ENCODE measurements at regions not wholly inside any gene's neighbourhood (a gene's known extent, or its start where the extent isn't known, plus 50 kb on each side); places are given as distances from the start of the nearest gene placed in this dataset.

DNA sequence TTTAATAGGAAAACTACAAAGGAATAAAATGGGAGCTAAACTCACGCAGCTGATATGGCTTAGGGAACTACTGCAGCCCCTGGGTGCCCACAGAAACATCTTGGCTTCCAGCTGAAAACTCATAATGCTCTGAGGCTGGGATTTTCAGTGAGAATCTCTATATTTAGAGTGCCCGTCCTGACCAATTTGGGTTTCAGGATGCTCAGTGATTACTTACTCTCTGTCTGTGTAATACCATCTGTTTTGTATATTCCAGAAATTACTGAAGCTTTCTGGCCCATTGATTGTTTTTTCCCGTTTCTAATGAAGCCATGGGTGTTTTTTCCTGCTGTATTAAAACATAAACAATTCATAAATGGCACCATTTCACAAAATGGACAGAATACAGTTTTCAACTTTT lies 50.6 kb upstream of the ZNF385D start:
- Histone ChIP-seq H3K36me3 (no peaks in the 10 kb centered on the region), H3K27me3 (no peaks in the 10 kb centered on the region), H3K4me3 (no peak overlapping the region), H3K4me1 (no peaks in the 10 kb centered on the region), H3K27ac (no peak overlapping the region), H3K9me3 (peaks cover 0 to 23% of the 10 kb centered on the region in 2 donors)
- TF ChIP-seq, protein P1, sequence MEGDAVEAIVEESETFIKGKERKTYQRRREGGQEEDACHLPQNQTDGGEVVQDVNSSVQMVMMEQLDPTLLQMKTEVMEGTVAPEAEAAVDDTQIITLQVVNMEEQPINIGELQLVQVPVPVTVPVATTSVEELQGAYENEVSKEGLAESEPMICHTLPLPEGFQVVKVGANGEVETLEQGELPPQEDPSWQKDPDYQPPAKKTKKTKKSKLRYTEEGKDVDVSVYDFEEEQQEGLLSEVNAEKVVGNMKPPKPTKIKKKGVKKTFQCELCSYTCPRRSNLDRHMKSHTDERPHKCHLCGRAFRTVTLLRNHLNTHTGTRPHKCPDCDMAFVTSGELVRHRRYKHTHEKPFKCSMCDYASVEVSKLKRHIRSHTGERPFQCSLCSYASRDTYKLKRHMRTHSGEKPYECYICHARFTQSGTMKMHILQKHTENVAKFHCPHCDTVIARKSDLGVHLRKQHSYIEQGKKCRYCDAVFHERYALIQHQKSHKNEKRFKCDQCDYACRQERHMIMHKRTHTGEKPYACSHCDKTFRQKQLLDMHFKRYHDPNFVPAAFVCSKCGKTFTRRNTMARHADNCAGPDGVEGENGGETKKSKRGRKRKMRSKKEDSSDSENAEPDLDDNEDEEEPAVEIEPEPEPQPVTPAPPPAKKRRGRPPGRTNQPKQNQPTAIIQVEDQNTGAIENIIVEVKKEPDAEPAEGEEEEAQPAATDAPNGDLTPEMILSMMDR (IDR thresholded peaks at IDR 0.05) = no peak
- DNase-seq (ENCODE audit: low spot score) = no peak

DNA sequence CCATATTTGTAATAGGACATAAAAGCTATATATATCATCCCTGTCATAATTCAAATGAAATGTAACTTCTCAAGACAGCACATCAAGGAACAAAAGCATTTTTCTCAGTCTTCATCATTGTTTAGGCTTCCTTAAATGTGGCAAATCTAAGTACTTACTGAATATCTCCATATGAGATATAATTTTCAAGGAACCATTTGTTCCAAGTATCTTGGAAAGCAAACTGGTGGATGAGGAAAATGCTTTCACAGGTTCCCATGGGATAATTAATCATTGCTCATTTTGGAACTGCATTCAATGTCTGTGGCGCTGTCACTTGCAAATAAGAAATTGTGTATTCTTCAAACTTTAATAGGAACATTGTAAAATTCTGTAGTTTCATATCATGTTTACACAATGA lies 52.6 kb upstream of the ZNF385D start:
- peaks cover 0 to 23% of the 10 kb centered on the region in 2 donors for H3K9me3 ChIP-seq
- H3K27me3 ChIP-seq = no peaks in the 10 kb centered on the region
- H3K27ac ChIP-seq = no peak overlapping the region
- H3K36me3 ChIP-seq = no peaks in the 10 kb centered on the region
- H3K4me3 ChIP-seq = no peak overlapping the region
- no peak for DNase-seq (ENCODE audit: low spot score)
- TF ChIP-seq, protein P1 (IDR thresholded peaks at IDR 0.05) = no peak
- no peaks in the 10 kb centered on the region for H3K4me1 ChIP-seq

DNA sequence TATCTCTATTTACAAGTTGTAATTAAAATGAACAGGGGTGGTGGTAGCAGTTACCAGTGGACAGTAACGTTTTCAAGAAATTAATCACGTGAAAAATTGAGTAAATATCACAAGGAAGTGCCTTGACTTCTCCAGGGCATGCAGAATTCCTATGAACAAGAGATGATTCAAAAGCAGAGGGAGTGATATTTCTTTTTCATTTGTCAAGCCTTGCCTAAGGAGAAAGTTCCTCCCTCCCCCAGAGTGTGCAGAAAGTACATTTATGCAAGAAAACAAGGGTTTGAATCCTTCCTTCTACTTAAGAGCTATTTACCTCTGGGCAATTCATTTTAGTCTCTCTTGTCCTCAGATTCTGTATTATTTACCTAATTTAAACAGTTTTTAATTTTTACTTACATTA lies 53.3 kb upstream of the ZNF385D start:
- Histone ChIP-seq H3K27me3 (no peaks in the 10 kb centered on the region), H3K4me1 (no peaks in the 10 kb centered on the region), H3K4me3 (no peak overlapping the region), H3K36me3 (no peaks in the 10 kb centered on the region), H3K27ac (no peak overlapping the region), H3K9me3 (peaks cover 0 to 20% of the 10 kb centered on the region in 2 donors)
- no peak for DNase-seq (ENCODE audit: low spot score)
- TF ChIP-seq, protein P1 (IDR thresholded peaks at IDR 0.05) = no peak

DNA sequence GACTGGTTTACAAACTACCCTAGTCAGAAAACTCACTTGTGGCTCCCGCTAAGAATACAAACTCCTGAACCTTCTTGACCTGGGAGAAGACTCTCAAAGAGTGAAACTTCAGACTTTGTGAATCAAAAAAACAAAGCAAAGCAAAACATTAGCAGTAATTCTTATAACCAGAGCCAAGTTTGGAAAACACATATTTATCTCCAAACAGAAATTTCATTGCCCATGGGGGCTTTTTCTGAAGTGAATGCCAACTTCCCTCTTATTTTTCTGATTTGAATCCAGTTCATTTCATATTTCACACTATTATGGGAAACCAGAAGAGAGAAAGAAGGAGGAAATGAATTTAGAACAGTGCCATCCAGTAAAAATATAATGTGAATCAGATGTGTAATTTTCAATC lies 55.7 kb upstream of the ZNF385D start:
- H3K4me3 ChIP-seq = no peak overlapping the region

DNA sequence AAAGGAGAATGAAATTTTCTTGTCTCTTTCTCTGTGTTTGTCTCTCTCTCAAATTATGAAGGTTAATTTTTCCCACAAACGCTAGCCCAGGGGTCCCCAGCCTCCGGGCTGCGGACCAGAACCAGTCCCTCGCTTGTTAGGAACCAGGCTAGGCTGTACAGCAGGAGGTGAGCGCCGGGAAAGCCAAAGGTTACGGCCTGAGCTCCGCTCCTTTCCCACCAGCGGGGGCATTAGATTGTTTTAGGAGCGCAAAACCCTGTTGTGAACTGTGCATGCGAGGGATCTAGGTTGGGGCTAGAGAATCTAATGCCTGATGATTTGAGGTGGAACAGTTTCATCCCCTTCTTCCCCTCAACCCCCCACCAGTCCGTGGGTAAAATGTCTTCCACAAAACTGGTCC lies 74.7 kb upstream of the ZNF385D start:
- Histone ChIP-seq H3K27me3 (no peaks in the 10 kb centered on the region), H3K36me3 (no peaks in the 10 kb centered on the region), H3K27ac (no peak overlapping the region), H3K9me3 (no peaks in the 10 kb centered on the region), H3K4me1 (no peaks in the 10 kb centered on the region), H3K4me3 (no peak overlapping the region)
- TF ChIP-seq, protein P1 (IDR thresholded peaks at IDR 0.05) = no peak
- no peak for DNase-seq (ENCODE audit: low spot score)

More for the DNA sequence above, 55.7 kb upstream of the ZNF385D start:
- Histone ChIP-seq H3K27me3 (no peaks in the 10 kb centered on the region), H3K27ac (no peak overlapping the region), H3K9me3 (no peaks in the 10 kb centered on the region), H3K4me1 (no peaks in the 10 kb centered on the region), H3K36me3 (no peaks in the 10 kb centered on the region)
- TF ChIP-seq, protein P1 (IDR thresholded peaks at IDR 0.05) = no peak
- DNase-seq (ENCODE audit: low spot score) = no peak

DNA sequence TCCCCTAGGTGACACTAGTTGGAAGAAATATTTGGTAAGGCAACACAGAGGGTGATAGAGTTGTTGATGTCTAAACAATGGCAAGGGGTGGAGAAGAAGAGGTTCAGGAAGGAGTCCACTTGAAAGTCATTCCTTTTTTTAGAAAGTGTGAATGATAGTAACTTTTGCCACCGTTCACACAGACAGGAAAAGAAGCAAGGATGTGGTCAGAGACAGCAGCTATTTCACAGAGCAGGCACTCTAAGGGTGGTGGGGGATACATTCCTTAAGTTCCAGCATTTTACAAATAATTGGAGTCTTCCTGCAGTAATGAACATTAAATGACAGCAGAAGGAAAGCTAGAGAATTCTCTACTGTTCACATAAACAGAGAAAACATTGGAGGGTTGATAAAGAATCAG lies 75.4 kb upstream of the ZNF385D start:
- H3K27me3 ChIP-seq = no peaks in the 10 kb centered on the region

More for the DNA sequence above, 75.4 kb upstream of the ZNF385D start:
- Histone ChIP-seq H3K36me3 (no peaks in the 10 kb centered on the region), H3K27ac (no peak overlapping the region), H3K4me1 (no peaks in the 10 kb centered on the region), H3K9me3 (no peaks in the 10 kb centered on the region), H3K4me3 (no peak overlapping the region)
- DNase-seq (ENCODE audit: low spot score) = no peak
- TF ChIP-seq, protein P1 (IDR thresholded peaks at IDR 0.05) = no peak
